ENCODE measurements at regions not wholly inside any gene's neighbourhood (a gene's known extent, or its start where the extent isn't known, plus 50 kb on each side); places are given as distances from the start of the nearest gene placed in this dataset.

DNA sequence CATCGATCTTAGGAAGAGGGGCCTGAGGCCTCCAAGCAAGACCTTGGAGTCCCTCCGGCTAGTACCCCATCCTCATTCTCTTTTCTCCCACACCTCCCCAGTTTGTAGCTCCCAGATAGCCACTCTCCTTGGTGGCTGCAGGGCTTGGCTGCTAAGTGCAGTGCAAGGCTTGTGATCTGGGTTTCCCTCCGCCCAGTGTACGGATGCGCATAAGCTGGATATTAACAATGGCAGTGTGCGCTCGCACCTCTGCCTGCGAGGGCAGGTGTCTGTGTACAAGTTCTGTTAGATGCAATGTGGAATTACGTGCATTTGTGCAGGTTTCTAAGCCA, 71.0 kb upstream of the TBCA start:
- Histone ChIP-seq H3K4me3 (no peak overlapping the region), H3K4me1 (peaks cover 0 to 10% of the 10 kb centered on the region in 2 donors), H3K36me3 (no peaks in the 10 kb centered on the region), H3K27ac (no peak overlapping the region), H3K9me3 (no peaks in the 10 kb centered on the region), H3K27me3 (peaks cover 0 to 5% (median 2%) of the 10 kb centered on the region in 3 donors)
- DNase-seq = no peak
- TF ChIP-seq, protein P1, sequence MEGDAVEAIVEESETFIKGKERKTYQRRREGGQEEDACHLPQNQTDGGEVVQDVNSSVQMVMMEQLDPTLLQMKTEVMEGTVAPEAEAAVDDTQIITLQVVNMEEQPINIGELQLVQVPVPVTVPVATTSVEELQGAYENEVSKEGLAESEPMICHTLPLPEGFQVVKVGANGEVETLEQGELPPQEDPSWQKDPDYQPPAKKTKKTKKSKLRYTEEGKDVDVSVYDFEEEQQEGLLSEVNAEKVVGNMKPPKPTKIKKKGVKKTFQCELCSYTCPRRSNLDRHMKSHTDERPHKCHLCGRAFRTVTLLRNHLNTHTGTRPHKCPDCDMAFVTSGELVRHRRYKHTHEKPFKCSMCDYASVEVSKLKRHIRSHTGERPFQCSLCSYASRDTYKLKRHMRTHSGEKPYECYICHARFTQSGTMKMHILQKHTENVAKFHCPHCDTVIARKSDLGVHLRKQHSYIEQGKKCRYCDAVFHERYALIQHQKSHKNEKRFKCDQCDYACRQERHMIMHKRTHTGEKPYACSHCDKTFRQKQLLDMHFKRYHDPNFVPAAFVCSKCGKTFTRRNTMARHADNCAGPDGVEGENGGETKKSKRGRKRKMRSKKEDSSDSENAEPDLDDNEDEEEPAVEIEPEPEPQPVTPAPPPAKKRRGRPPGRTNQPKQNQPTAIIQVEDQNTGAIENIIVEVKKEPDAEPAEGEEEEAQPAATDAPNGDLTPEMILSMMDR (IDR thresholded peaks at IDR 0.05 in 4 of 5, conservative IDR thresholded peaks at IDR 0.05 in 1 of 5) = no peak
- intact Hi-C loops (cut with DNase I; ENCODE audit: low total_unique reads) = no loop called here
- ATAC-seq = no peak
- in situ Hi-C loops (cut with MboI; ENCODE audit: low sequenced_read_pairs in 4 of 4) = no loop called here

DNA sequence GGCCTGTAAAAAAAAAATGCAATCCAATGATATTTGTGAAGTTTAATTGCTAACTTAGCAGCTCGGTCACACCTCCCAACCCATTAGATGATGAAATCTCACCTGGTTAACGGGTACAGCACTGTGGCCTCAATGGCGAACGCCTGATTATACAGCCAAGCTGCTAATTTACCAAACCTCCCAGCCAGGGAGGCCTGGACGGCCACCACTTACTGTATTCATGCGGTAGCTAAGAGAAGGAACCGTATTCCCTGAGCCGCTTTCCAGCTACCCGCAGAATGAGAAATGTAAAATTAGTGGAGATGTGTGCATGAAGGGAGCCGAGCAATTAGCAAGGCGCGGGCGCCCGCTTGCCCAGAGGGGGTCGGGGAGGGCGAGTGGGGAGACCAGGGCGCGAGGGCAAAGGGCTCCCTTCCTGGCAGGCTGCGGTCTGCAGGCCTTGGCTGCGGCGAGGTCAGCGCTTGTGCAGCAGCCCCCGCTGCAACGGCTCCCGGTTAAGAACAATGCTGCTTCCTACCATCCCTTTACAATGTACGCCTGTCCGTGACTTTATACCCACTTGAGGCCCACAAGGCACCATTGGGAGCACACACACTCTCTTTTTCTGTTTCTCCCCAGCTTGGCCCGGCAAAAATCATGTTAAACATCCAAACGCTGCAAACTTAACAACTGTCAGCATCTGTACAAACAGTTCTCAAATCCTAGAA, 70.4 kb upstream of the TBCA start:
- H3K27me3 ChIP-seq = peaks cover 0 to 5% (median 2%) of the 10 kb centered on the region in 3 donors
- in situ Hi-C loops (cut with MboI; ENCODE audit: low sequenced_read_pairs in 4 of 4) = no loop called here
- no peak for DNase-seq
- no peak for TF ChIP-seq POLR2A (IDR thresholded peaks at IDR 0.05)
- TF ChIP-seq, protein P1 (IDR thresholded peaks at IDR 0.05 in 4 of 5, conservative IDR thresholded peaks at IDR 0.05 in 1 of 5) = no peak
- intact Hi-C loops (cut with DNase I; ENCODE audit: low total_unique reads) = no loop called here
- no peaks in the 10 kb centered on the region for H3K36me3 ChIP-seq
- H3K4me3 ChIP-seq = no peak overlapping the region
- peaks cover 0 to 8% of the 10 kb centered on the region in 2 donors for H3K4me1 ChIP-seq
- no peak for ATAC-seq
- no peak overlapping the region for H3K27ac ChIP-seq
- H3K9me3 ChIP-seq = no peaks in the 10 kb centered on the region

DNA sequence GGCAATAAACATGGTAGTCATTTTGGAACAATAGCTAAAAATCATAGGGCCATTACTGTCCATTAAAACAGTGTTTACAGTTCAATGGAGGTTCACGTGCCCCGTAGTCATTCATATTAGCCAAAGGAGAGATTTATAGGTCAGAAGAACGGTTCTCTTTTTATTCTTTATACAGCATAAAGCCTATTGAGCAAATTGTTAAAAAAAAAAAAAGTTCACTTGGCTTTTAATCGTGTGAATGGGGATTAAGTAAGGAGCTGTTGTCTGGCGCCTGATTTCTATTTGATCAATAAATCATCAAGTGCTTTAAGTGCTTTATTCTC, 69.1 kb upstream of the TBCA start:
- ATAC-seq = no peak
- H3K4me3 ChIP-seq = peak overlapping the region in 1 of 4 donors; percentile 69

DNA sequence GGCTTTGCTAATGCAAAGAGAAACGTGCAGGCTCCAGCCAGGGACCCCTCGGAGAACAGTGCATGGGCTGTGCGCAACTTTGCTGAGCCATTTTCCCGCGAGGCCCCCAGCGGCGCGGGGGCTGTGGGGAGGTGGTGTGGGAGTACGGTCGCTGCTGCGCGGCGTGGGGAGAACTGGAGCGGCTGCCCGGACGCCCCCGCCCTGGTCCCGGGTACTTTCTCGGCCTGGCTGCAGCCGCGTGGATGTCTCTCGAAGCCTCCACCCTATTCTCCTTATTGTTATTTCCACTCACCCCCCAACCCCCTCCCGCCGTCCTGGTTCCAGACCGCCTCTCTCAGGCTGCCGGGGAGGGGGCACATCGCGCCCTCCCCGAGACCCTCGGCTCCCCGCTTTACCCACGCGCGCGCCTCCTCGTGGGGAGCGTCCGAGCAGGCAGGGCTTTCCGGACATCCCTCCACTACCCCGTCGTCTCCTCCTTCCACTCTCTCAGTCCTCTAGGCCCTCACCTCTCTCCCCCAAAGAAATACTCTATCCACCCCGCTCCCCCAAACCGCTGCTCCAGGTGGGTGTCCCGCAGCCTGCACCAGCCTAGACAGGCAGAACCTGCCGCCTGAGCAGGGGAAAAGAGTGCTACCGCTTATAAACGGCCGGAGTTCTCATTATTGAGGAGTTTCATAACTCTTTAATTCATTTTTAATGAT, 68.6 kb upstream of the TBCA start:
- H3K27me3 ChIP-seq = peaks cover 0 to 2% (median 0%) of the 10 kb centered on the region in 3 donors
- H3K9me3 ChIP-seq = no peaks in the 10 kb centered on the region
- ATAC-seq (no peak), DNase-seq (no peak)
- in situ Hi-C loops (cut with MboI; ENCODE audit: low sequenced_read_pairs in 4 of 4) = no loop called here
- no peak overlapping the region for H3K27ac ChIP-seq
- H3K4me3 ChIP-seq = peak overlapping the region; percentile 49 to 69 (median 52)
- TF ChIP-seq, protein P1 (IDR thresholded peaks at IDR 0.05 in 4 of 5, conservative IDR thresholded peaks at IDR 0.05 in 1 of 5) = no peak
- TF ChIP-seq POLR2A (IDR thresholded peaks at IDR 0.05) = no peak
- H3K36me3 ChIP-seq = no peaks in the 10 kb centered on the region
- intact Hi-C loops (cut with DNase I; ENCODE audit: low total_unique reads) = no loop called here
- peaks cover 0 to 5% of the 10 kb centered on the region in 2 donors for H3K4me1 ChIP-seq

More for the DNA sequence above, 69.1 kb upstream of the TBCA start:
- H3K4me1 ChIP-seq = peaks cover 0 to 5% of the 10 kb centered on the region in 2 donors
- DNase-seq = no peak
- TF ChIP-seq, protein P1 (IDR thresholded peaks at IDR 0.05 in 4 of 5, conservative IDR thresholded peaks at IDR 0.05 in 1 of 5) = no peak
- TF ChIP-seq POLR2A (IDR thresholded peaks at IDR 0.05) = no peak
- no peaks in the 10 kb centered on the region for H3K36me3 ChIP-seq
- peaks cover 0 to 2% (median 0%) of the 10 kb centered on the region in 3 donors for H3K27me3 ChIP-seq
- H3K27ac ChIP-seq = no peak overlapping the region
- intact Hi-C loops (cut with DNase I; ENCODE audit: low total_unique reads) (no loop called here), in situ Hi-C loops (cut with MboI; ENCODE audit: low sequenced_read_pairs in 4 of 4) (no loop called here)
- no peaks in the 10 kb centered on the region for H3K9me3 ChIP-seq
